HL-60 (cell line): ENCODE measurements at regions not wholly inside any gene's neighbourhood (a gene's known extent, or its start where the extent isn't known, plus 50 kb on each side); places are given as distances from the start of the nearest gene placed in this dataset.

Source experiments
- DNase-seq, 2 experiments: peaks; one replicate each; pipeline ENCODE4 v3.0.0-alpha.2; 2010 to 2020; ENCODE audit warnings: low read depth in 1 of 2, low spot score in 1 of 2
- H3K27ac ChIP-seq: fragments of 250-450 bp; sonication (Bioruptor Pico); replicated peaks from 2 replicates; pipeline ENCODE4 v1.5.1; 2020; ENCODE audit warnings: mild to moderate bottlenecking, moderate library complexity
- H3K27me3 ChIP-seq: fragments of 250-450 bp; sonication (Bioruptor Pico); 2 replicates; pipeline ENCODE4 v1.5.1; 2021; ENCODE audit warnings: mild to moderate bottlenecking, moderate library complexity; ENCODE audit not compliant: insufficient read depth, poor library complexity, severe bottlenecking
- H3K4me3 ChIP-seq: replicated peaks from 2 replicates; pipeline ENCODE4 v1.5.1; 2011; ENCODE audit warnings: mild to moderate bottlenecking, control low read depth, low read length; ENCODE audit not compliant: insufficient read depth
- CTCF ChIP-seq: IDR thresholded peaks from one replicate; pipeline ENCODE4 v1.5.1; 2011; ENCODE audit warnings: low read length, control low read depth, inconsistent platforms; ENCODE audit not compliant: insufficient read depth
- GABPA ChIP-seq: IDR thresholded peaks from 2 replicates; pipeline ENCODE4 v1.6.1; 2012; ENCODE audit warnings: low read depth
- POLR2AphosphoS5 ChIP-seq: IDR thresholded peaks from 2 replicates; pipeline ENCODE4 v1.6.1; 2012; ENCODE audit warnings: low read depth
- REST ChIP-seq: IDR thresholded peaks from 2 replicates; pipeline ENCODE4 v1.6.1; 2012; ENCODE audit warnings: low read depth; ENCODE audit not compliant: insufficient replicate concordance
- SPI1 ChIP-seq: IDR thresholded peaks from 2 replicates; pipeline ENCODE4 v1.6.1; 2012; ENCODE audit warnings: low read depth, mild to moderate bottlenecking, borderline replicate concordance

- TF ChIP-seq SPI1 (no peak), REST (no peak), POLR2AphosphoS5 (no peak), GABPA (no peak), CTCF (no peak)
- no peak overlapping the region for H3K27ac ChIP-seq
- H3K4me3 ChIP-seq: no peak overlapping the region
- H3K27me3 ChIP-seq: no peaks in the 10 kb centered on the region
- no peak for DNase-seq
Observed at GRCh38 chr20:24331939-24332338, 137.5 kb upstream of the SYNDIG1 start.

- no peak overlapping the region for H3K27ac ChIP-seq
- no peak for TF ChIP-seq REST
- TF ChIP-seq GABPA: no peak
- no peak for TF ChIP-seq POLR2AphosphoS5
- TF ChIP-seq CTCF: no peak
- TF ChIP-seq SPI1: no peak
- no peaks in the 10 kb centered on the region for H3K27me3 ChIP-seq
- no peak for DNase-seq
- no peak overlapping the region for H3K4me3 ChIP-seq
Observed at GRCh38 chr20:24328901-24329300, 140.5 kb upstream of the SYNDIG1 start.

GRCh38 chr20:24321973-24322372 is 147.5 kb upstream of the SYNDIG1 start:
- Histone ChIP-seq H3K4me3 (no peak overlapping the region), H3K27me3 (no peaks in the 10 kb centered on the region), H3K27ac (no peak overlapping the region)
- no peak for DNase-seq
- TF ChIP-seq REST: no peak
- no peak for TF ChIP-seq SPI1
- no peak for TF ChIP-seq CTCF
- TF ChIP-seq POLR2AphosphoS5: no peak
- TF ChIP-seq GABPA: no peak
